ENCODE measurements at regions not wholly inside any gene's neighbourhood (a gene's known extent, or its start where the extent isn't known, plus 50 kb on each side); places are given as distances from the start of the nearest gene placed in this dataset.

GRCh38 chr16:55929181-55929580 is 54.0 kb upstream of the CES5A start:
- Histone ChIP-seq H3K9ac (ENCODE audit: low read length in 2 of 2) (no peak overlapping the region), H3K9me3 (ENCODE audit: control insufficient read depth in 2 of 2, low read length in 2 of 2) (no peaks in the 10 kb centered on the region), H3K27ac (ENCODE audit: low read length) (no peak overlapping the region), H3K36me3 (ENCODE audit: control insufficient read depth in 2 of 2, insufficient read depth in 2 of 2, low read length in 2 of 2) (no peaks in the 10 kb centered on the region), H3K27me3 (ENCODE audit: control insufficient read depth in 1 of 2, insufficient read depth in 2 of 2, low read length in 2 of 2) (no peaks in the 10 kb centered on the region), H3K4me1 (ENCODE audit: control insufficient read depth, insufficient read depth, low read length) (no peaks in the 10 kb centered on the region), H3K4me3 (ENCODE audit: low read length in 2 of 2) (no peak overlapping the region)

DNA sequence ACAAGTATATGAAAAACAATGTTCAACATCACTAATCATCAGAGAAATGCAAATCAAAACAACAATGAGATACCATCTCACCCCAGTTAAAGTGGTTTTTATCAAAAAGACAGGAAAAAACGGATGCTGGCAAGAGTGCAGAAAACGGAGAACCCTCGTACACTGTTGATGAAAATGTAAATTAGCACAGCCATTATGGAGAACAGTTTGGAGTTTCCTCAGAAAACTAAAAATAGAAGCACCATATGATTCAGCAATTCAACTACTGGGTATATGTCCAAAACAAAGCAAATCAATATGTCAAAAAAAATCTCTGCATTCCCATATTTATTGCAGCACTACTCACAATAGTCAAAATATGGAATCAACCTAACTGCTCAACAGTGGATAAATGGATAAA is 50.1 kb upstream of the CES5A start:
- no peak overlapping the region for H3K27ac ChIP-seq (ENCODE audit: low read length)
- no peak overlapping the region for H3K4me3 ChIP-seq (ENCODE audit: low read length in 2 of 2)
- no peaks in the 10 kb centered on the region for H3K36me3 ChIP-seq (ENCODE audit: control insufficient read depth in 2 of 2, insufficient read depth in 2 of 2, low read length in 2 of 2)
- no peak overlapping the region for H3K9ac ChIP-seq (ENCODE audit: low read length in 2 of 2)
- H3K27me3 ChIP-seq (ENCODE audit: control insufficient read depth in 1 of 2, insufficient read depth in 2 of 2, low read length in 2 of 2), result no peaks in the 10 kb centered on the region
- no peaks in the 10 kb centered on the region for H3K9me3 ChIP-seq (ENCODE audit: control insufficient read depth in 2 of 2, low read length in 2 of 2)
- H3K4me1 ChIP-seq (ENCODE audit: control insufficient read depth, insufficient read depth, low read length), result no peaks in the 10 kb centered on the region

Measured in stomach smooth muscle (tissue), 2 donors.